ENCODE measurements at regions not wholly inside any gene's neighbourhood (a gene's known extent, or its start where the extent isn't known, plus 50 kb on each side); places are given as distances from the start of the nearest gene placed in this dataset.

- Histone ChIP-seq H3K79me2 (ENCODE audit: control insufficient read depth, insufficient read depth, low read length, unreplicated experiment) (no peaks in the 10 kb centered on the region), H3K27ac (ENCODE audit: low read depth, low read length) (no peak overlapping the region), H3K4me3 (ENCODE audit: low read depth, low read length) (no peak overlapping the region), H3K27me3 (ENCODE audit: insufficient read depth, low read length) (no peaks in the 10 kb centered on the region), H3K36me3 (ENCODE audit: insufficient read depth, low read length) (no peaks in the 10 kb centered on the region), H2AFZ (ENCODE audit: low read length, unreplicated experiment) (no peak overlapping the region), H3K4me1 (ENCODE audit: control insufficient read depth, insufficient read depth, low read length, unreplicated experiment) (no peaks in the 10 kb centered on the region)
These were observed 517.1 kb downstream of the EPHA3 start for GRCh38 chr3:89624494-89624893.

DNA sequence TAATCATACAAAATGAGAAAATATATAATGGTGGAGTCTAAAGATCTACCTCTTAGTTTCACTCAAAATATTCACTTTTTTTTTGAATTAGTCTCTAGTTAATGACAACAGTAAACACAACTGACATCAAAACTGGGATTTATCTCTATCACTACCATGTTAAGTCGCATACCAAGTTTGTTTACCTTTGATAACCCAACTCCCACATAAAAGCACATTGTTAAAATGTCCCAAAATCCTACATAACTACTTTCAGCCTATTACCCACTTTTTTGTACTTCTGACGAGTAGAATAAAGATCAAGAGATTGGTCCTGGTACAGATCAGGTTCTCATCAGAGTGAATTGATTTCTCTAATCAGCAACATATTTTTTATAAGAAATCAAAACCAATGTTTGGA, 518.5 kb downstream of the EPHA3 start:
- Histone ChIP-seq H3K36me3 (ENCODE audit: insufficient read depth, low read length) (no peaks in the 10 kb centered on the region), H3K79me2 (ENCODE audit: control insufficient read depth, insufficient read depth, low read length, unreplicated experiment) (no peaks in the 10 kb centered on the region), H2AFZ (ENCODE audit: low read length, unreplicated experiment) (peak overlapping the region; percentile 55), H3K27ac (ENCODE audit: low read depth, low read length) (no peak overlapping the region), H3K4me1 (ENCODE audit: control insufficient read depth, insufficient read depth, low read length, unreplicated experiment) (no peaks in the 10 kb centered on the region), H3K4me3 (ENCODE audit: low read depth, low read length) (no peak overlapping the region), H3K27me3 (ENCODE audit: insufficient read depth, low read length) (no peaks in the 10 kb centered on the region)

GRCh38 chr3:89628856-89629670, 521.6 kb downstream of the EPHA3 start:
- H3K4me3 ChIP-seq (ENCODE audit: low read depth, low read length), result no peak overlapping the region
- H3K79me2 ChIP-seq (ENCODE audit: control insufficient read depth, insufficient read depth, low read length, unreplicated experiment), result no peaks in the 10 kb centered on the region
- H3K27ac ChIP-seq (ENCODE audit: low read depth, low read length), result no peak overlapping the region
- H3K27me3 ChIP-seq (ENCODE audit: insufficient read depth, low read length), result no peaks in the 10 kb centered on the region
- no peak overlapping the region for H2AFZ ChIP-seq (ENCODE audit: low read length, unreplicated experiment)
- H3K36me3 ChIP-seq (ENCODE audit: insufficient read depth, low read length), result no peaks in the 10 kb centered on the region
- H3K4me1 ChIP-seq (ENCODE audit: control insufficient read depth, insufficient read depth, low read length, unreplicated experiment), result no peaks in the 10 kb centered on the region

- Histone ChIP-seq H3K36me3 (ENCODE audit: insufficient read depth, low read length) (no peaks in the 10 kb centered on the region), H3K27ac (ENCODE audit: low read depth, low read length) (no peak overlapping the region), H3K4me3 (ENCODE audit: low read depth, low read length) (no peak overlapping the region), H2AFZ (ENCODE audit: low read length, unreplicated experiment) (no peak overlapping the region), H3K4me1 (ENCODE audit: control insufficient read depth, insufficient read depth, low read length, unreplicated experiment) (no peaks in the 10 kb centered on the region), H3K79me2 (ENCODE audit: control insufficient read depth, insufficient read depth, low read length, unreplicated experiment) (no peaks in the 10 kb centered on the region), H3K27me3 (ENCODE audit: insufficient read depth, low read length) (no peaks in the 10 kb centered on the region)
These were observed 527.7 kb downstream of the EPHA3 start for GRCh38 chr3:89635137-89635536.

GRCh38 chr3:89644716-89645115, 537.3 kb downstream of the EPHA3 start:
- H3K4me1 ChIP-seq (ENCODE audit: control insufficient read depth, insufficient read depth, low read length, unreplicated experiment), result no peaks in the 10 kb centered on the region
- H2AFZ ChIP-seq (ENCODE audit: low read length, unreplicated experiment), result peak overlapping the region; percentile 38
- H3K36me3 ChIP-seq (ENCODE audit: insufficient read depth, low read length), result no peaks in the 10 kb centered on the region
- H3K4me3 ChIP-seq (ENCODE audit: low read depth, low read length), result no peak overlapping the region
- no peaks in the 10 kb centered on the region for H3K27me3 ChIP-seq (ENCODE audit: insufficient read depth, low read length)
- no peaks in the 10 kb centered on the region for H3K79me2 ChIP-seq (ENCODE audit: control insufficient read depth, insufficient read depth, low read length, unreplicated experiment)
- H3K27ac ChIP-seq (ENCODE audit: low read depth, low read length), result no peak overlapping the region

DNA sequence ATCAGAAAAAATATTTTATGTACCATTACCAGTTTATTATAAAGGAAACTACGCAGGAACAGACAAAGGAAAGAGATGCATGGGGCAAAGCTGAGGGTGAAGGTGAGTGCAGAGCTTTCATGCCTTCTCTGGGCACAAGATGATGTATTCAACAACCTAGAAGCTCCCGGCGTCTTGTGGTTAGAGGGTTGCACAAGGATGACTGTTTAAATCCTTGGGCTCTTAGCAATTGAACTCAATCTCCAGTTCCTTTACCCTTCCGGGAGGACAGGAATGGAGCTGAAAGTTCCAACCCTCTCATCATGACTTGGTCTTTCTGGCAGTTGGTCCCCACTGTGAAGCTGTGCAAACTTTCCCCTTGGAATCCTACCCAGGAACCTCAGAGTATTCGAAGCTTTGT, 542.0 kb downstream of the EPHA3 start:
- H3K36me3 ChIP-seq (ENCODE audit: insufficient read depth, low read length), result no peaks in the 10 kb centered on the region
- no peak overlapping the region for H3K27ac ChIP-seq (ENCODE audit: low read depth, low read length)
- no peaks in the 10 kb centered on the region for H3K79me2 ChIP-seq (ENCODE audit: control insufficient read depth, insufficient read depth, low read length, unreplicated experiment)
- no peaks in the 10 kb centered on the region for H3K4me1 ChIP-seq (ENCODE audit: control insufficient read depth, insufficient read depth, low read length, unreplicated experiment)
- H3K4me3 ChIP-seq (ENCODE audit: low read depth, low read length), result no peak overlapping the region
- H3K27me3 ChIP-seq (ENCODE audit: insufficient read depth, low read length), result no peaks in the 10 kb centered on the region
- H2AFZ ChIP-seq (ENCODE audit: low read length, unreplicated experiment), result no peak overlapping the region

DNA sequence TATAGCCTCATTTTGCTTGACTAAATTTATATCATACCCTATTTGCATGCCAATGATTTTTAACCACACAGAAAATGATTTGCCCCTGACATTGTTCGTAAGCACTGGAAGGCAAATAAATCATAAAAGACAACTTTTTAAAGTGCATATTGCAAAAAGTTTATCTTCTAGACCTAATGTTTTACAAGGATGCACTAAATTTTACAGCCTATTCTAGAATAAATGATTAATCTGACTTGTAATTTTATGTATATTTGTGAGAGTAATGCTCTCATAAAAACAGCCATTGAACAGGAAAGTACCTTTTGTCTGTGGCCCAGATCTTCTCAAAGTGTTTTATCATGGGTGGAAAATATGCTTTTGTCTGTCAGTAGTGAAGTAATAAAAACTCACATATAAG, 546.6 kb downstream of the EPHA3 start:
- H3K79me2 ChIP-seq (ENCODE audit: control insufficient read depth, insufficient read depth, low read length, unreplicated experiment), result no peaks in the 10 kb centered on the region
- no peaks in the 10 kb centered on the region for H3K36me3 ChIP-seq (ENCODE audit: insufficient read depth, low read length)
- no peaks in the 10 kb centered on the region for H3K27me3 ChIP-seq (ENCODE audit: insufficient read depth, low read length)
- H3K4me3 ChIP-seq (ENCODE audit: low read depth, low read length), result no peak overlapping the region
- no peak overlapping the region for H3K27ac ChIP-seq (ENCODE audit: low read depth, low read length)
- H3K4me1 ChIP-seq (ENCODE audit: control insufficient read depth, insufficient read depth, low read length, unreplicated experiment), result no peaks in the 10 kb centered on the region
- no peak overlapping the region for H2AFZ ChIP-seq (ENCODE audit: low read length, unreplicated experiment)

DNA sequence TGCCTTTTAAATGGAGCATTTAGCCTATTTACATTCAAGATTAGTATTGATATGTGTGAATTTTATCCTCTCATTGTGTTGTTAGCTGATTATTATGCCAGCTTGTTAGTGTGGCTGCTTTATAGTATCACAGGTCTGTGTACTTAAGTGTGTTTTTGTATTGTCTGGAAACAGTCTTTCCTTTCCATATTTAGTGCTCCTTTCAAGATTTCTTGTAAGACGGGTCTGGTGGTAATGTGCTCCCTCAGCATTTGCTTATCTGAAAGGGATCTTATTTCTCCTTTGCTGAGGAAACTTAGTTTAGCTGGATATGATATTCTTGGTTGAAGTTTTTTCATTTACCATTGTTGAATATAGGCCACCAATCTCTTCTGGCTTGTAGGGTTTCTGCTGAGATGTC, 549.0 kb downstream of the EPHA3 start:
- H3K27me3 ChIP-seq (ENCODE audit: insufficient read depth, low read length), result no peaks in the 10 kb centered on the region
- no peaks in the 10 kb centered on the region for H3K36me3 ChIP-seq (ENCODE audit: insufficient read depth, low read length)
- H3K79me2 ChIP-seq (ENCODE audit: control insufficient read depth, insufficient read depth, low read length, unreplicated experiment), result no peaks in the 10 kb centered on the region
- no peak overlapping the region for H3K4me3 ChIP-seq (ENCODE audit: low read depth, low read length)
- no peak overlapping the region for H3K27ac ChIP-seq (ENCODE audit: low read depth, low read length)
- H3K4me1 ChIP-seq (ENCODE audit: control insufficient read depth, insufficient read depth, low read length, unreplicated experiment), result no peaks in the 10 kb centered on the region
- no peak overlapping the region for H2AFZ ChIP-seq (ENCODE audit: low read length, unreplicated experiment)

- H3K4me3 ChIP-seq (ENCODE audit: low read depth, low read length), result no peak overlapping the region
- no peaks in the 10 kb centered on the region for H3K4me1 ChIP-seq (ENCODE audit: control insufficient read depth, insufficient read depth, low read length, unreplicated experiment)
- H3K36me3 ChIP-seq (ENCODE audit: insufficient read depth, low read length), result no peaks in the 10 kb centered on the region
- no peak overlapping the region for H3K27ac ChIP-seq (ENCODE audit: low read depth, low read length)
- H2AFZ ChIP-seq (ENCODE audit: low read length, unreplicated experiment), result no peak overlapping the region
- no peaks in the 10 kb centered on the region for H3K79me2 ChIP-seq (ENCODE audit: control insufficient read depth, insufficient read depth, low read length, unreplicated experiment)
- no peaks in the 10 kb centered on the region for H3K27me3 ChIP-seq (ENCODE audit: insufficient read depth, low read length)
These were observed 572.3 kb downstream of the EPHA3 start for GRCh38 chr3:89679686-89680085.

DNA sequence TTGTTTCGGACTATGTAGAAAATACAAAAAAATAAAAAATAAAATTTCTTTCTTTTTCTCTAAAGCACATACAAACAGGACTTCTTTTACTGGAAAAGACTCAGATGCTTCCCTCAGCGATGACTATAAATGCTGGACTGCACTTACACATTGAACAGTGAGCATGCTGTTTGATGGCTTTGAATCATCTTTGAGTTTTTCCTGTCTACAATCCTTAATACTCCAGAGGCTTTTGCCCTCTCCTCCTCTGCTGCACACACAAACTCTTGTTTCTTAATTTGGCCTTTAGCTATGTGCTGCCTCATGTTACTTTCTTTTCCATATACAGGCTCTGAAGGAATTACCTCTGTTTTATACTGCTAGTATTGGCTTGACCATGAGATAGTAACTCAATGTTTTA, 575.1 kb downstream of the EPHA3 start:
- no peaks in the 10 kb centered on the region for H3K4me1 ChIP-seq (ENCODE audit: control insufficient read depth, insufficient read depth, low read length, unreplicated experiment)
- H3K79me2 ChIP-seq (ENCODE audit: control insufficient read depth, insufficient read depth, low read length, unreplicated experiment), result no peaks in the 10 kb centered on the region
- no peak overlapping the region for H3K27ac ChIP-seq (ENCODE audit: low read depth, low read length)
- H3K27me3 ChIP-seq (ENCODE audit: insufficient read depth, low read length), result no peaks in the 10 kb centered on the region
- H2AFZ ChIP-seq (ENCODE audit: low read length, unreplicated experiment), result peak overlapping the region; percentile 40
- no peaks in the 10 kb centered on the region for H3K36me3 ChIP-seq (ENCODE audit: insufficient read depth, low read length)
- no peak overlapping the region for H3K4me3 ChIP-seq (ENCODE audit: low read depth, low read length)

- no peak overlapping the region for H2AFZ ChIP-seq (ENCODE audit: low read length, unreplicated experiment)
- no peak overlapping the region for H3K4me3 ChIP-seq (ENCODE audit: low read depth, low read length)
- no peak overlapping the region for H3K27ac ChIP-seq (ENCODE audit: low read depth, low read length)
- H3K36me3 ChIP-seq (ENCODE audit: insufficient read depth, low read length), result no peaks in the 10 kb centered on the region
- peaks cover 3% of the 10 kb centered on the region for H3K4me1 ChIP-seq (ENCODE audit: control insufficient read depth, insufficient read depth, low read length, unreplicated experiment)
- H3K79me2 ChIP-seq (ENCODE audit: control insufficient read depth, insufficient read depth, low read length, unreplicated experiment), result no peaks in the 10 kb centered on the region
- H3K27me3 ChIP-seq (ENCODE audit: insufficient read depth, low read length), result no peaks in the 10 kb centered on the region
These were observed 578.3 kb downstream of the EPHA3 start for GRCh38 chr3:89685731-89686130.

Data from ACC112 (cell line).